K562 (cell line): ENCODE measurements at regions not wholly inside any gene's neighbourhood (a gene's known extent, or its start where the extent isn't known, plus 50 kb on each side); places are given as distances from the start of the nearest gene placed in this dataset.
A peak's percentile ranks its signal among the peaks of the same experiment; 100 is the strongest.

Source experiments
- ATAC-seq: fragments of 200-7000 bp; cut with Tn5 transposase; 3 replicates; pipeline ENCODE4 v1.9.1; 2020; ENCODE audit warnings: moderate library complexity
- BruUV-seq: library from RNA; stranded (reverse); fragments of 400-500 nt; replicated peaks from 2 replicates; lab custom pipeline; 2021; lab: Mats Ljungman, UMichigan
- CTCF ChIA-PET: fragments of 300-600 bp; formaldehyde crosslinking; extraction: SDS; loops from one replicate; lab custom pipeline; 2021; ENCODE audit warnings: low intra/inter-chr PET ratio; lab: Yijun Ruan, JAX
- POLR2A ChIA-PET: fragments of 300-600, 350-650 bp; sonication (Branson Sonifier 250); formaldehyde crosslinking; extraction: SDS; loops from one replicate; lab custom pipeline; 2021; ENCODE audit warnings: antibody characterized with exemption, inconsistent platforms; lab: Yijun Ruan, JAX
- DNase-seq, 4 experiments: peaks; one replicate each; pipeline versions ENCODE4 v3.0.0 to v3.0.0-alpha.2; 2011 to 2018; ENCODE audit warnings: low spot score in 3 of 4, mixed read lengths in 3 of 4; ENCODE audit errors: extremely low read depth in 1 of 4
- FAIRE-seq: peaks from 2 replicates; lab custom pipeline; 2011; peaks lifted over from hg19 to GRCh38; lab: Jason Lieb, UNC
- H2AFZ ChIP-seq: 2 replicates; pipeline ENCODE4 v1.6.0; 2011; ENCODE audit warnings: low read depth, low read length, control low read depth, inconsistent platforms
- H3K27ac ChIP-seq: fragments of 200-600 bp; 3 replicates; pipeline ENCODE4 v1.8.0; 2011; ENCODE audit warnings: low read depth, mild to moderate bottlenecking, control low read depth, inconsistent platforms, low read length, moderate library complexity, mixed read lengths; ENCODE audit errors: extremely low read depth
- H3K27me3 ChIP-seq, 2 experiments: fragments of 300-600 bp in 1 of 2; 2 replicates in 1 of 2; 3 replicates in 1 of 2; pipeline versions ENCODE4 v1.6.0 to v1.8.0; 2011; ENCODE audit warnings: inconsistent platforms in 2 of 2, low read length in 2 of 2, mild to moderate bottlenecking in 1 of 2, mixed read lengths in 1 of 2, moderate library complexity in 1 of 2; ENCODE audit not compliant: control insufficient read depth in 2 of 2, insufficient read depth in 2 of 2
- H3K36me3 ChIP-seq: fragments of 300-600 bp; 3 replicates; pipeline ENCODE4 v1.8.0; 2011; ENCODE audit warnings: mild to moderate bottlenecking, low read length, inconsistent platforms; ENCODE audit not compliant: control insufficient read depth, insufficient read depth
- H3K4me1 ChIP-seq, 2 experiments: fragments of 200-600 bp in 1 of 2; replicated peaks in 1 of 2; 2 replicates in 1 of 2; 3 replicates in 1 of 2; pipeline versions ENCODE4 v1.5.1 to v1.8.0; 2011; ENCODE audit warnings: inconsistent platforms in 2 of 2, low read length in 2 of 2, mild to moderate bottlenecking in 1 of 2, mixed read lengths in 1 of 2, moderate library complexity in 1 of 2; ENCODE audit not compliant: control insufficient read depth in 2 of 2, insufficient read depth in 2 of 2
- H3K4me2 ChIP-seq: 2 replicates; pipeline ENCODE4 v1.6.1; 2011; ENCODE audit warnings: low read length, control low read depth, inconsistent platforms, mixed read lengths; ENCODE audit not compliant: insufficient read depth
- H3K4me3 ChIP-seq: fragments of 200-600 bp; sonication (generic), shearing (Covaris generic); 2 replicates; pipeline ENCODE4 v1.5.1; 2016; ENCODE audit warnings: control low read depth, inconsistent platforms
- H3K79me2 ChIP-seq: fragments of 200-600 bp; 3 replicates; pipeline ENCODE4 v1.8.0; 2011; ENCODE audit warnings: low read length, inconsistent platforms; ENCODE audit not compliant: control insufficient read depth, insufficient read depth
- H3K9ac ChIP-seq, 2 experiments: 2 replicates each; pipeline versions ENCODE4 v1.6.0 to v1.6.1; 2011; ENCODE audit warnings: low read depth in 2 of 2, low read length in 2 of 2, control low read depth in 1 of 2, inconsistent platforms in 1 of 2, mild to moderate bottlenecking in 1 of 2, mixed read lengths in 1 of 2; ENCODE audit not compliant: insufficient read depth in 1 of 2
- H3K9me1 ChIP-seq: one replicate; pipeline ENCODE4 v1.6.0; 2011; ENCODE audit warnings: inconsistent platforms, mild to moderate bottlenecking, low read length, moderate library complexity; ENCODE audit not compliant: control insufficient read depth, insufficient read depth
- H3K9me3 ChIP-seq: replicated peaks from 2 replicates; pipeline ENCODE4 v1.5.1; 2011; ENCODE audit warnings: low read depth, low read length, inconsistent platforms; ENCODE audit not compliant: control insufficient read depth, insufficient read depth
- H4K20me1 ChIP-seq: replicated peaks from 2 replicates; pipeline ENCODE4 v1.6.1; 2011; ENCODE audit warnings: low read length, inconsistent platforms, mixed read lengths; ENCODE audit not compliant: control insufficient read depth, insufficient read depth
- CREB3L1 ChIP-seq: fragments of 450-650 bp; IDR thresholded peaks from 2 replicates; pipeline ENCODE4 v1.6.1; 2014; ENCODE audit warnings: low read depth, mild to moderate bottlenecking, moderate library complexity, borderline replicate concordance
- GTF2F1 ChIP-seq: IDR thresholded peaks from 2 replicates; pipeline ENCODE4 v1.6.1; 2011; ENCODE audit warnings: low read depth, low read length, improper control_type of control experiment
- JUND ChIP-seq, 2 experiments: IDR thresholded peaks; 2 replicates in 1 of 2; 3 replicates in 1 of 2; pipeline ENCODE4 v1.6.1; 2011; ENCODE audit warnings: borderline replicate concordance in 2 of 2, low read depth in 2 of 2, low read length in 2 of 2, improper control_type of control experiment in 1 of 2, missing biosample characterization in 1 of 2, missing genetic modification characterization in 1 of 2, missing genetic modification reagents in 1 of 2
- LARP7 ChIP-seq: fragments of 450-650 bp; IDR thresholded peaks from 2 replicates; pipeline ENCODE4 v1.6.1; 2016
- RBM17 ChIP-seq: fragments of 200-400 bp; formaldehyde crosslinking; IDR thresholded peaks from 2 replicates; pipeline ENCODE4 v1.6.1; 2017; ENCODE audit warnings: low read depth, mild to moderate bottlenecking, low read length, borderline replicate concordance
- RBM25 ChIP-seq: fragments of 200-400 bp; formaldehyde crosslinking; IDR thresholded peaks from 2 replicates; pipeline ENCODE4 v1.6.1; 2018; ENCODE audit warnings: low read length, low read depth, moderate library complexity; ENCODE audit not compliant: severe bottlenecking
- SP1 ChIP-seq: sonication (generic); formaldehyde crosslinking; IDR thresholded peaks from 2 replicates; pipeline ENCODE4 v1.8.1; 2022; ENCODE audit warnings: mild to moderate bottlenecking, missing genetic modification reagents
- ZNF134 ChIP-seq: fragments of 250-450 bp; sonication (Bioruptor Pico); conservative IDR thresholded peaks from 2 replicates; pipeline ENCODE4 v1.4.0; 2020
- ZNF23 ChIP-seq: fragments of 250-450 bp; sonication (Bioruptor Pico); IDR thresholded peaks from 2 replicates; pipeline ENCODE4 v1.4.0; 2020; ENCODE audit warnings: mild to moderate bottlenecking
- ZNF551 ChIP-seq: fragments of 250-450 bp; sonication (Bioruptor Pico); IDR thresholded peaks from 2 replicates; pipeline ENCODE4 v1.5.0; 2021; ENCODE audit warnings: mild to moderate bottlenecking, moderate library complexity
- WGBS: fragments of 100-300 bp; shearing (Covaris generic); methylation state at CpG from one replicate; pipeline ENCODE4 v1.1.6; 2016; ENCODE audit warnings: low coverage, mixed read lengths; ENCODE audit not compliant: insufficient coverage; ENCODE audit errors: missing lambda C conversion rate; 5-methylcytosine and 5-hydroxymethylcytosine counted together
- in situ Hi-C: fragments of 300-500 bp; cut with MboI; formaldehyde crosslinking; loops from 4 replicates; pipeline ENCODE4 v1.15.0; 2018; ENCODE audit warnings: inconsistent platforms, mixed read lengths
- intact Hi-C: fragments of 100-400 bp; cut with micrococcal nuclease; formaldehyde crosslinking; loops from 2 replicates; pipeline ENCODE4 v1.14.2; 2022

- TF ChIP-seq CREB3L1 (no peak), ZNF551 (no peak), LARP7 (no peak), GTF2F1 (no peak)
Observed at GRCh38 chr18:76634564-76634963, 139.5 kb upstream of the ZNF516 start (continued).

DNA sequence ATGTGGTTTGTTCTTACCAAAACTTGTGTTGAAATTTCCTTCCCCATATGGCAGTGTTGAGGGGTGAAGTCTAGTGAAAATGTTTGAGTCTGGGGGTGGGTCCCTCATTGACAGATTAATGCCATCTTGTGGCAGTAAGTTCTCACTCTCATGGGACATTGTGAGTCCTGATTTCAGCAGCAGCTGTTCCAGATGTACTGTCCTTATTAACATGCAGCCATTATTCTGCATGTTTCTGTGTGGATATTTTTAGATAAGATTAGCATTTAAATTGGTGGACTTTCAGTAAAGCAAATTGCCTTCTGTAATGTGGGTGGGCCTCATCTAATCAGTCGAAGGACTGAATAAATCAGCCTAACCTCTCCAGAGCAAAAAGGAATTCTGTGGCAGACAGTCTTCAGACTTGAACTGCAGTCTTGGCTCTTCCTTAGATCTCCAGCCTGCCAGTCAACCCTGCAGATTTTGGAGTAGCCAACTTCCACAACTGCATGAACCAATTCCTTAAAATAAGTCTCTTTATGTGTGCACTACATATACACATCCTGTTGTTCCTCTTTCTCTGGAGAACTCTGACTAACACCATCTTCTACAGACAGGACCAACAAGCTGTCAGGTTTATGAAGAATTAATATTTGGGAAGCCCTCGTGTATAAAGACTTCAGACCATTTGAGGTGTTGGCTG, 138.7 kb upstream of the ZNF516 start:
- Histone ChIP-seq H3K4me2 (no peak overlapping the region), H3K9ac (no peak overlapping the region), H3K27me3 (no peaks in the 10 kb centered on the region; a peak in 1 of 5 replicates), H3K9me1 (no peaks in the 10 kb centered on the region), H3K79me2 (no peaks in the 10 kb centered on the region), H3K4me3 (no peak overlapping the region), H3K27ac (no peak overlapping the region), H2AFZ (no peak overlapping the region), H3K36me3 (no peaks in the 10 kb centered on the region), H4K20me1 (no peaks in the 10 kb centered on the region), H3K9me3 (no peaks in the 10 kb centered on the region), H3K4me1 (no peaks in the 10 kb centered on the region)
- ATAC-seq (no peak), FAIRE-seq (no peak), DNase-seq (no peak)
- TF ChIP-seq ZNF134 (CRISPR knock-in tag) (peak; percentile 94), RBM17 (no peak), ZNF23 (CRISPR knock-in tag) (no peak), SP1 (no peak), RBM25 (peak; percentile 14), JUND (IDR thresholded peaks at IDR 0.05; ENCODE audit: borderline replicate concordance, low read depth, low read length) (no peak), JUND (tag; IDR thresholded peaks at IDR 0.05; ENCODE audit: borderline replicate concordance, low read depth, low read length) (no peak)
- WGBS, result 5% methylated on average over 2 of the region's 2 CpGs
- POLR2A ChIA-PET, result no interaction called here
- intact Hi-C loops, result no loop called here
- CTCF ChIA-PET, result no interaction called here
- in situ Hi-C loops, result no loop called here
- no TSS peak for BruUV-seq
